Skeletal muscle satellite cell (primary cell): ENCODE measurements at regions not wholly inside any gene's neighbourhood (a gene's known extent, or its start where the extent isn't known, plus 50 kb on each side); places are given as distances from the start of the nearest gene placed in this dataset.

Source experiments
- H3K27me3 ChIP-seq: 2 replicates; pipeline ENCODE4 v1.7.0; 2013; ENCODE audit warnings: low read length; ENCODE audit not compliant: control insufficient read depth, insufficient read depth
- H3K36me3 ChIP-seq: 2 replicates; pipeline ENCODE4 v1.7.0; 2013; ENCODE audit warnings: mild to moderate bottlenecking, control low read depth, low read length; ENCODE audit not compliant: insufficient read depth
- H3K4me1 ChIP-seq: 2 replicates; pipeline ENCODE4 v1.7.0; 2013; ENCODE audit warnings: low read length; ENCODE audit not compliant: control insufficient read depth, insufficient read depth
- H3K4me2 ChIP-seq: 2 replicates; pipeline ENCODE4 v1.7.0; 2013; ENCODE audit warnings: mild to moderate bottlenecking, low read length
- H3K4me3 ChIP-seq: 2 replicates; pipeline ENCODE4 v1.7.0; 2013; ENCODE audit warnings: low read length
- H3K9ac ChIP-seq: 2 replicates; pipeline ENCODE4 v1.7.0; 2013; ENCODE audit warnings: mild to moderate bottlenecking, low read depth, low read length, moderate library complexity
- H3K9me3 ChIP-seq: replicated peaks from 2 replicates; pipeline ENCODE4 v1.7.0; 2013; ENCODE audit warnings: mild to moderate bottlenecking, control low read depth, low read length

DNA sequence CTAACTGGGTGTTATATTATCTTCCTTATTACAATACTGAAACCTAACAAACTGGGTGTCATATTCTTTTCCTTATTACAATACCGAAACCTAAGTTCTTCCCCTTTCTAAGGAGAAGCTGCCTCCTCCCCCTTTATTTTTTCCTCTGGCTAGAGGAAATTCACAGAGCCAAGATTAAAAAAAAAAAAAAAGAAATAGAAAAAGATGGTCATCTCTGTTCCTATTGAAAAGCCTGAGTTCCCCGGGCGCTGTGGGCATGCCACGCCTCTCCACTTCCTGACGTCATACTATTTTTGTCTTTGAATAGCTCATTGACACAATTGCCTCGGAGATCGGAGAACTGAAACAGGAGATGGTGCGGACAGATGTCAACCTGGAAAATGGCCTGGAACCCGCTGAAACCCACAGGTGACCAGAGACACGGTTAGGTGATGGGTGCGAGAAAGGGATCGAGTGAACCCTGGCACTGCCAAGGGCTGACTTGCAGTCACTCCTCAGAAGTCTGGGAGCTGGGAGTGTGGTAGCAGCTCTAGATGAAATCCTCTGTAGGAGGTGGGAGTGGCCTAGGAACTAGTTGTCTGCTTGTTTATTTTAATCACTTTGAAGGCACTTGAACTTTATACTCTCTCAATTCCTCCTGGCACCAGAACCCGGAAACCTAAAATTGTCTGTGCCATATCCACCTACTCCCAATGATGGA lies 82.2 kb upstream of the NAA20 start:
- H3K4me3 ChIP-seq: peak overlapping the region; percentile 52
- no peaks in the 10 kb centered on the region for H3K9me3 ChIP-seq
- no peak overlapping the region for H3K9ac ChIP-seq
- no peaks in the 10 kb centered on the region for H3K36me3 ChIP-seq
- no peaks in the 10 kb centered on the region for H3K27me3 ChIP-seq
- H3K4me2 ChIP-seq: peak overlapping the region; percentile 39
- H3K4me1 ChIP-seq: peaks cover 13% of the 10 kb centered on the region

DNA sequence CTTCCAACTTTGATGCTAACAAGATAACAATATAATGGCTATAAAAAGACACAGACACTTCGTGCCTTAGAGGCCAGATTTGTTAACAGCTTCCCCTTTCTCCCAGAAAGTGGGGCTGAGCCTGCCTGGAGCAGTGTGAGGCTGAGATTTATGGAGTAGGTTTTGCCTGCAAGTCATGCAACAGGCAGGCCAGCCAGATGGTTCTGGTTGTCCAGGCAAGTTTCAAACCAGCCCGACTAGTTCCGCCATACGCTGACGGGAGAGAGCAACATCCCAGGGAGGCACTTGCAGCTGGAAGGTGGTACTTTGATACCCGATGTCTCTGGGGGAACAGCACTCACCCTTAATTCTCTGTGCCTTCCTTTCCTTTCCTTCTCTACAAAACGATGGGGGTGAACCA lies 81.3 kb upstream of the NAA20 start:
- Histone ChIP-seq H3K4me1 (peaks cover 13% of the 10 kb centered on the region), H3K9ac (no peak overlapping the region), H3K9me3 (no peaks in the 10 kb centered on the region), H3K4me3 (no peak overlapping the region), H3K4me2 (no peak overlapping the region), H3K36me3 (no peaks in the 10 kb centered on the region), H3K27me3 (no peaks in the 10 kb centered on the region)

DNA sequence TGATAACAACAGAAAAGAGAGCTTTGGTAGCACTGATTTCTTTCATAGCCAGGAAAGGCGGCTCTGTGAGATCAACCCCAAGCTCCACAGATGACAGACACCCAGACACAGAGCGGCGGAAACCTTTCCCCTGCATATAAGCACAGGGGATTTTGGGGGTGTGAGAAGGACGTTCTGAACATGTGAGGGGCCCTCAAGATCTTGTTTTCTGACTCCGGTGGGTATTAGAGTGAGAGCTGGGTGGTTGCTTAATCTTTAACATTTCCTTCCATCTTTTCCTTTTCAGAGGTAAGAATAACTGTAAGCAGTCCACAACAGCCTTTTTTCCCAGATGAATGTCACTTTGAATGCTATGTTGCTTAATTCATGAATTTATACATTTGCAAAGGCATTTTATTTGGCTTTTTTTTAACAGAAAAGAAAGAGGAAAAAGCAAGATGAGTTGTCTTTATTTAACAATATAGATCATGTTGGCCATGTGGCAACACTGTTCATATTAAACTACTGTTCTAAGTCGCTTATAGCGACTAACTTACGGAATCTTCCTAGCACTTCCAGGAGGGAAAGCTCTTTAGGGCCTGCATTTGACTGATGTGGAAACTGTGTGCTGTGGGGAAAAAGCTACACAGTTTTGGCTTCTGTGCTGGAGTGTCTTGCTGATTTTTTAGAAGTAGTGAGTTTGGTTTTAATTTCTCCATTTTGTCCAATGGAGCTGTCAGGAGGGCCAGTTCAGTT lies 80.5 kb upstream of the NAA20 start:
- Histone ChIP-seq H3K4me1 (peaks cover 13% of the 10 kb centered on the region), H3K9me3 (no peaks in the 10 kb centered on the region), H3K9ac (no peak overlapping the region), H3K36me3 (no peaks in the 10 kb centered on the region), H3K4me2 (no peak overlapping the region), H3K4me3 (no peak overlapping the region), H3K27me3 (no peaks in the 10 kb centered on the region)

DNA sequence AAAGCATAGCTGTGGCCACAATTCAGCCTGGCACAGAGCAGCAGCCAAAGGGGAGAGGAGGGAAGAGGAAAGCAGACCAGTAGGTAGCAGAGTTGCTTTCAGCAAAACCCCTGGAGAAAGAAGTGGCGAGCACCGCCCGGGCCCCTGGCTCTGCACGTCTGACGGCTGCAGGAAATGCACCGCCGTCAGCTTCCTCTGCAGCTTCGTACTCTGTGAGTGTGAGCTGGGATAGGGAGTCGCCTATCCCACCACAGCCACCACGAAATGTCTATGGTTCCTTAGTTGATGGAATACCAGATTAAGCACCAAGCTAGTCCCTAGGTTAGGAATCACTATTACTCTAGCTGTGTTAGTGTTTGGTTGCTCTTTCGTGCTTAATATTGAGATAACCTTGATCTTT lies 79.9 kb upstream of the NAA20 start:
- no peak overlapping the region for H3K9ac ChIP-seq
- H3K36me3 ChIP-seq: no peaks in the 10 kb centered on the region
- H3K9me3 ChIP-seq: no peaks in the 10 kb centered on the region
- H3K27me3 ChIP-seq: no peaks in the 10 kb centered on the region
- no peak overlapping the region for H3K4me2 ChIP-seq
- H3K4me3 ChIP-seq: no peak overlapping the region
- H3K4me1 ChIP-seq: peaks cover 9% of the 10 kb centered on the region

DNA sequence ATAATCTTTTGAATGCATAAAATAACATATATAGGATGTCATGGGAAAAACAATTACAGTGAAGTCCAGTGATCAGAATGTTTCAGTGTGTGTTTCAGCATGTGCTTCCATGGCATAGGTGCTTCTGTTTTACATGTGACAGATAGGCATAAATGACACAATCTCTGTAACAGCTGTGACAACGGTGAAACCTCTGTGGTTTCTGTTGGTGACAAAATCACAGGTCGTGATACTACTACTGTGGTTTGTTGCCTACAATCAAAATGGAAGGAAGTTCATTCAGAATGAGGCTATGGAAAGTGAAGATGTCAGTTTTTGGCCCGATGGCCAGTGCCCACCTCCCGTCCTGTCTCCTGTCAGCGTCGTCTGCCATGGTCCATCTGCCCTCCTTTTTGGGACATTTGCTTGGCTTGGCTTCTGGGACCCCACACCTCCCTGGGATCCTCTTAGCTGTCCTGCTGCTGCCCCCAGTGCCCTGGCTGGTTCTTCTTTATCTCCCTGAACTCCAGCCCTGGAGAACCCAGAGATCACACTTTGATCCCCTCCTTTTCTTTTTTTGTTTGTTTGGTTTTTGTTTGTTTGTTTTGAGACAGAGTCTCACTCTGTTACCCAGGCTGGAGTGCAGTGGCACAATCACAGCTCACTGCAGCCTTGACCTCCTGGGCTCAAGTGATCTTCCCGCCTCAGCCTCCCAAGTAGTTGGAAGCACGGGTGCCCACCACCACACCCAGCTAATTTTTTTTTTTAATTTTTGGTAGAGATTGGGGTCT lies 79.3 kb upstream of the NAA20 start:
- H3K9ac ChIP-seq: no peak overlapping the region
- H3K4me3 ChIP-seq: no peak overlapping the region
- H3K4me1 ChIP-seq: peaks cover 4% of the 10 kb centered on the region

DNA sequence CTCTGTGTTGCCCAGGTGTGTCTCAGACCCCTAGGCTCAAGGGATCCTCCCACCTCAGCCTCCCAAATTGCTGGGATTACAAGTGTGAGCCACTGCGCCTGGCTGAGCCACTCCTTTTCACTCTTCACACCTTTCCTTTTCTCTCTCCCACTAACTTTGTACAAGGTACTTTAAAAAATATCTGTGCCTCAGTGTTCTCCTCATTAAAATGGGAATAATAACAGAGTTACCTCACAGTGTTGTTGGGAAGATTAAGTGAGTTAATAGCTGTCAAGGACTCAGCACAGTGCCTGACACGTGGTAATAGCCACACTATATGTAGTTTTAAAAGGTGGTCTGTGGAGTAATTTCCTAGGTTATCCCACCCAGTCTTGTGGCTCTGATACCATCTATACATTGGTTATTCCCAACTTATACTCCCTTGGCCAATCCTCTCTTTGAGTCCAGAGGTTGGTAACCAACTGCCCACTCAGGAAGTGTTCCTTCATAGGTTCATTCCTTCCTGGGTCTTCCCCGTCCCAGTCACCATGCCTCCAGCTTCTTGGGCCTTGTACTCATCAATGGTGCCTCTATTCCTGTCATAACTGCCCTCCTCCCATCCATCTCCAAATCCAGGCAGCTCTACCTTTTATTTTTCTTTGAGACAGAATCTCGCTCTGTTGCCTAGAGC lies 78.6 kb upstream of the NAA20 start:
- no peaks in the 10 kb centered on the region for H3K27me3 ChIP-seq
- no peak overlapping the region for H3K9ac ChIP-seq
- H3K4me3 ChIP-seq: no peak overlapping the region
- no peaks in the 10 kb centered on the region for H3K9me3 ChIP-seq
- H3K4me2 ChIP-seq: no peak overlapping the region
- peaks cover 4% of the 10 kb centered on the region for H3K4me1 ChIP-seq
- H3K36me3 ChIP-seq: no peaks in the 10 kb centered on the region

More for the DNA sequence above, 79.3 kb upstream of the NAA20 start:
- H3K4me2 ChIP-seq: no peak overlapping the region
- no peaks in the 10 kb centered on the region for H3K36me3 ChIP-seq
- H3K27me3 ChIP-seq: no peaks in the 10 kb centered on the region
- no peaks in the 10 kb centered on the region for H3K9me3 ChIP-seq

DNA sequence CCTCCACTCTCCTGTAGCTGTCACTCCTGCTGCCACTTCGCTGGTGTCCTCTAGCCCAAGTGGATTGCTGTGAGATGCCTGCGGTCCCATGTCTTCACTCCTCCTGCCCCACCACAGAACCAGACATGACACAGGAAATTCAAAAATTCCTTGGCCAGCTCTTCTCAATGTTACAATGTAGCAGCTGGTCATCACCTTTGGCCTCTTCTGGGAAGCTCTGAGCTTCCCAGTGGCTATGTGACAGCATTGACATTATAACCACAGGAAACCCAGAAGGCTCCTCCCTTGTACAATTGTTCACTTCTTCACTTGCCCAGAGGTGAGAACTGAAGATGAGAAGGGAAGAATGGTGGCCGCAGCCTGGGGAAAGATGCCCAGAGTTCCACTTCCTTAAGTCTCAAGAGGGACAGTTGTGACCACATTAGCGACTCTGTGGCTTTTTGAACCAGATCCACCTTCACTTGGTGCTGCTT lies 76.1 kb upstream of the NAA20 start:
- Histone ChIP-seq H3K9me3 (no peaks in the 10 kb centered on the region), H3K4me2 (no peak overlapping the region), H3K4me3 (no peak overlapping the region), H3K36me3 (no peaks in the 10 kb centered on the region), H3K27me3 (no peaks in the 10 kb centered on the region), H3K9ac (no peak overlapping the region), H3K4me1 (peaks cover 7% of the 10 kb centered on the region)

DNA sequence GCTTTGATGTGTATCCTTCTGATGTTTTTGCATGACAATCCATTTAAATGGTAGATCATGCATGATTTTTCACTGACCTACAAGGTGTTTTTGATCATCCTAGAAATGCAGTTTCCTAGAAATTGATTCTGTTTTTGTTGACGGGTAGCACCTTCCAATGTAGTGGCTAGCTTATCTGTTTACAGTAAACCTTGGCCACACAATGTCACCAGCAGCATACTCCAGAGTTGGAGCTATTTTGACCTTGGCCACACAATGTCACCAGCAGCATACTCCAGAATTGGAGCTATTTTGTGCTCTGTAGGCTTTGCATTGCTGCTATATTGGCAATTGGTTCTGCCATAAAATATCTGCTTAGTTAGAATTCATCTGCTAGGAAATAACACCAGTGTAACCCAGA lies 74.6 kb upstream of the NAA20 start:
- Histone ChIP-seq H3K36me3 (no peaks in the 10 kb centered on the region), H3K4me1 (peaks cover 7% of the 10 kb centered on the region), H3K27me3 (no peaks in the 10 kb centered on the region), H3K4me2 (no peak overlapping the region), H3K9ac (no peak overlapping the region), H3K4me3 (no peak overlapping the region), H3K9me3 (no peaks in the 10 kb centered on the region)

DNA sequence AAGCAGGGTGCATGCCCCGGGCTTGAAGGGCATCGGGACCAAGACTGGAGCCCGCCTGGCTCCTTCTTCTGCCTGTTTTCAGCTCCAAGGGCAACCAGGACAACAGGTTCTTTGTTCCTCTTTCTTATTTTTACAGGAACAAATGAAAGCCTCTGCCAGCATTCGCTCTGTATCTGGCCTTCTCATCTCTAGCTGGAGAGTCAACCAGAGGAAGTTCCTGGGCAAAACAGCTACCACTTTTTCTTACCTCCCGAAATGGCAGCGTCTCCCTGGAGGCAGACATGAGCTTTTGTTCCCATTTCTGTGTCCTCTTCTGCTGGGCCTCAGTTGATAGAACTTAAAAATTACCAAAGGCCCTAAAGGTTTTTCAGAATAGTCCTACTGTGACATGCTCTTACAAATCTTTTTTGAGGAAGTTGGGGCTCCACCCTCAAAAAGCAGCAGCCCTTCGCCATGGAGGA lies 74.1 kb upstream of the NAA20 start:
- H3K9ac ChIP-seq: no peak overlapping the region
- peaks cover 7% of the 10 kb centered on the region for H3K4me1 ChIP-seq
- no peak overlapping the region for H3K4me2 ChIP-seq
- H3K36me3 ChIP-seq: no peaks in the 10 kb centered on the region
- no peak overlapping the region for H3K4me3 ChIP-seq
- H3K27me3 ChIP-seq: no peaks in the 10 kb centered on the region
- no peaks in the 10 kb centered on the region for H3K9me3 ChIP-seq

DNA sequence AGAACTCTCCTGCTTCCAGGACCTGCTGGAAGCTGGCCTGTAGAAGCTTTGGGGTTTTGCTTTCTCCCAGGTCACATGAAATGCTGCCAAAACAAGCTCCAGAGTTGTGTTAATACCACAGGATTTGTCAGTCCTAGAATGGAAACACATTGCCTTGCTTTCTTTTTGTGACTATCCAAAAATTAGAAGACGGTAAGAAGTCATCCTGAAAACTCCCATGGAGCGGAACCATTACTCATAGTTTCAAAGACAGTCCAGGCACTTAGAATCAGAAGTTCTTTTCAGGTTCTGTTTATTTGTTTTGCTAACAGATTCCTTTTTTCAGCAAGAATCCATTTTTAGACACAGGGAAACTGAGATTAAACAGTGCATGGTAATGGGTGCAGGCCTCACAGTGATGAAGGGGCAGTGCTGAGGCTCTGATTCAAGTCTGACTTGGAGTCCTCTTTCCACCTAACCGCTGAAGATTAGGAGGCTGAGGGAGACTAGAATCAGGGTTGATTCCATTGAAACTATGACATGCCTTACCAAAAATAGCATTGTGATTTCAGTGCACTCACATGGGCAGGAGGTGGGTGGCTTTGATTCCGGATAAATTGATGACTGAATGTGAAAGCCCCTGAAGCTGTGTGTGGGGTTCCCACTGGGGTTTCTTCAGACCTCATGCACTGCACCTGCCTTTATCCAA lies 72.2 kb upstream of the NAA20 start:
- Histone ChIP-seq H3K27me3 (no peaks in the 10 kb centered on the region), H3K4me1 (peaks cover 7% of the 10 kb centered on the region), H3K4me3 (no peak overlapping the region), H3K9ac (no peak overlapping the region), H3K36me3 (no peaks in the 10 kb centered on the region), H3K9me3 (no peaks in the 10 kb centered on the region), H3K4me2 (no peak overlapping the region)
